ENCODE measurements at regions not wholly inside any gene's neighbourhood (a gene's known extent, or its start where the extent isn't known, plus 50 kb on each side); places are given as distances from the start of the nearest gene placed in this dataset.

- H3K27ac ChIP-seq (ENCODE audit: insufficient read depth, low read depth, low read length) = no peak overlapping the region
- ChIA-PET CTCF (interaction anchor here (1.0 to 9.6 kb wide), 3 partner anchors 202 to 516 kb away, joined by 3 to 449 read pairs (median 4); no protein-coding TSS in a partner anchor), POLR2A (no interaction called here)
- TF ChIP-seq CTCF (IDR thresholded peaks at IDR 0.05; ENCODE audit: extremely low read depth in 1 of 2, insufficient read depth in 1 of 2, low read depth in 1 of 2, low read length in 2 of 2) (no peak), MYC (IDR thresholded peaks at IDR 0.05; ENCODE audit: low read depth, low read length) (no peak), JUN (IDR thresholded peaks at IDR 0.05; ENCODE audit: borderline replicate concordance, insufficient read depth, insufficient read length, low read depth) (no peak), FOS (IDR thresholded peaks at IDR 0.05; ENCODE audit: borderline replicate concordance, insufficient read depth, low read length) (no peak), POLR2A (IDR thresholded peaks at IDR 0.05; ENCODE audit: low read depth, low read length) (no peak), GATA2 (IDR thresholded peaks at IDR 0.05; ENCODE audit: insufficient read depth, insufficient read length, low read depth, low read length) (no peak), MAX (IDR thresholded peaks at IDR 0.05; ENCODE audit: insufficient read depth, insufficient read length) (no peak), EZH2 (IDR thresholded peaks at IDR 0.05; ENCODE audit: borderline replicate concordance, low read depth, low read length, severe bottlenecking) (no peak)
- H3K4me1 ChIP-seq (ENCODE audit: control insufficient read depth, extremely low read depth, insufficient read depth, low read length) = no peaks in the 10 kb centered on the region
- no peaks in the 10 kb centered on the region for H4K20me1 ChIP-seq (replicated peaks; ENCODE audit: control insufficient read depth, extremely low read depth, insufficient read depth, low read length)
- dilution Hi-C loops (cut with MboI; ENCODE audit: extremely low pct_ligation_motif_present, low sequenced_read_pairs) = no loop called here
- DNase-seq (ENCODE audit: low read depth, low spot score) = no peak
- BruUV-seq (replicated peaks) = no TSS peak
- H3K9ac ChIP-seq (replicated peaks; ENCODE audit: extremely low read depth, insufficient read depth, low read length) = no peak overlapping the region
- H3K79me2 ChIP-seq (ENCODE audit: control insufficient read depth, insufficient read depth, low read length) = no peaks in the 10 kb centered on the region
- no peaks in the 10 kb centered on the region for H3K9me3 ChIP-seq (replicated peaks; ENCODE audit: control insufficient read depth, insufficient read depth, low read length)
- intact Hi-C loops (cut with micrococcal nuclease) = no loop called here
- no peaks in the 10 kb centered on the region for H3K9me1 ChIP-seq (replicated peaks; ENCODE audit: control insufficient read depth, extremely low read depth, insufficient read depth, low read length)
- H3K27me3 ChIP-seq (ENCODE audit: control insufficient read depth in 2 of 2, insufficient read depth in 2 of 2, low read length in 2 of 2) = peaks cover 3 to 10% of the 10 kb centered on the region in 2 experiments
- no peak overlapping the region for H3K4me2 ChIP-seq (ENCODE audit: insufficient read depth, low read length)
- no peak overlapping the region for H2AFZ ChIP-seq (ENCODE audit: low read depth, low read length)
- H3K36me3 ChIP-seq (ENCODE audit: control insufficient read depth in 2 of 2, extremely low read depth in 1 of 2, insufficient read depth in 2 of 2, low read length in 2 of 2) = no peaks in the 10 kb centered on the region
- H3K4me3 ChIP-seq (replicated peaks in 1 of 3; ENCODE audit: insufficient read depth in 1 of 3, low read depth in 1 of 3, low read length in 3 of 3) = no peak overlapping the region
- FAIRE-seq = no peak
Measured at GRCh38 chr6:110043366-110043994, 65.4 kb downstream of the GPR6 start.

Data from endothelial cell of umbilical vein (primary cell).